HepG2 (cell line): ENCODE measurements at regions not wholly inside any gene's neighbourhood (a gene's known extent, or its start where the extent isn't known, plus 50 kb on each side); places are given as distances from the start of the nearest gene placed in this dataset.
"Not testable (repeated sequence)": the region's sequence is repeated elsewhere in the genome, so short reads cannot be mapped to it uniquely, and the experiment has no call there.

Source experiments
- ATAC-seq: fragments of 200-7000 bp; cut with Tn5 transposase; 3 replicates; pipeline ENCODE4 v1.9.1; 2020; ENCODE audit warnings: mild to moderate bottlenecking, moderate library complexity
- BruUV-seq: library from RNA; stranded (reverse); fragments of 400-500 nt; replicated peaks from 2 replicates; lab custom pipeline; 2021; lab: Mats Ljungman, UMichigan
- CTCF ChIA-PET: fragments of 300-600 bp; formaldehyde crosslinking; extraction: SDS; loops from one replicate; lab custom pipeline; 2021; ENCODE audit warnings: low total read pairs, inconsistent platforms, low intra/inter-chr PET ratio; lab: Yijun Ruan, JAX
- POLR2A ChIA-PET: fragments of 350-600 bp; sonication (Branson Sonifier 250); formaldehyde crosslinking; loops from one replicate; lab custom pipeline; 2020; ENCODE audit warnings: antibody characterized with exemption, inconsistent platforms; lab: Yijun Ruan, JAX
- DNase-seq: peaks from one replicate; pipeline ENCODE4 v3.0.0-alpha.2; 2015; ENCODE audit warnings: low spot score
- FAIRE-seq: peaks from 3 replicates; lab custom pipeline; 2011; peaks lifted over from hg19 to GRCh38; lab: Jason Lieb, UNC
- H2AFZ ChIP-seq: one replicate; pipeline ENCODE4 v1.6.1; 2011; ENCODE audit warnings: low read length, inconsistent platforms
- H3K27ac ChIP-seq: fragments of 300-600 bp; 3 replicates; pipeline ENCODE4 v1.8.0; 2011; ENCODE audit warnings: mixed run types, mild to moderate bottlenecking, mixed read lengths, low read length, inconsistent platforms; ENCODE audit not compliant: insufficient read depth; ENCODE audit errors: extremely low read length
- H3K27me3 ChIP-seq, 2 experiments: fragments of 200-600 bp in 1 of 2; 2 replicates in 1 of 2; 3 replicates in 1 of 2; pipeline versions ENCODE4 v1.6.0 to v1.8.0; 2011; ENCODE audit warnings: low read length in 2 of 2, mild to moderate bottlenecking in 2 of 2, moderate library complexity in 2 of 2, inconsistent platforms in 1 of 2; ENCODE audit not compliant: insufficient read depth in 2 of 2, control insufficient read depth in 1 of 2
- H3K36me3 ChIP-seq, 2 experiments: fragments of 200-600 bp in 1 of 2; replicated peaks in 1 of 2; 2 replicates in 1 of 2; 3 replicates in 1 of 2; pipeline versions ENCODE4 v1.5.1 to v1.8.0; 2011; ENCODE audit warnings: low read length in 2 of 2, inconsistent platforms in 1 of 2; ENCODE audit not compliant: insufficient read depth in 2 of 2, control insufficient read depth in 1 of 2
- H3K4me1 ChIP-seq: 2 replicates; pipeline ENCODE4 v1.5.1; 2012; ENCODE audit warnings: low read length, inconsistent platforms; ENCODE audit not compliant: insufficient read depth
- H3K4me2 ChIP-seq: 2 replicates; pipeline ENCODE4 v1.6.0; 2011; ENCODE audit warnings: low read depth, low read length, inconsistent platforms
- H3K4me3 ChIP-seq, 3 experiments: fragments of 200-600 bp in 1 of 3; sonication (generic), shearing (Covaris generic) in 1 of 3; replicated peaks in 1 of 3; 2 replicates each; pipeline ENCODE4 v1.5.1; 2011 to 2016; ENCODE audit warnings: low read length in 3 of 3, inconsistent platforms in 2 of 3, low read depth in 2 of 3, mild to moderate bottlenecking in 2 of 3, control low read depth in 1 of 3, mixed read lengths in 1 of 3; ENCODE audit not compliant: insufficient read depth in 1 of 3
- H3K79me2 ChIP-seq: one replicate; pipeline ENCODE4 v1.6.1; 2011; ENCODE audit warnings: low read length, inconsistent platforms; ENCODE audit not compliant: insufficient read depth
- H3K9ac ChIP-seq: 2 replicates; pipeline ENCODE4 v1.6.0; 2011; ENCODE audit warnings: mild to moderate bottlenecking, low read depth, low read length, inconsistent platforms; ENCODE audit not compliant: insufficient read depth
- H3K9me3 ChIP-seq: 2 replicates; pipeline ENCODE4 v1.5.1; 2012; ENCODE audit warnings: mild to moderate bottlenecking, low read length
- H4K20me1 ChIP-seq: 2 replicates; pipeline ENCODE4 v1.6.0; 2011; ENCODE audit warnings: inconsistent platforms, mild to moderate bottlenecking, low read length, moderate library complexity; ENCODE audit not compliant: insufficient read depth
- JARID2 ChIP-seq: sonication (generic); formaldehyde crosslinking; IDR thresholded peaks from 2 replicates; pipeline ENCODE4 v1.8.1; 2023; ENCODE audit warnings: missing genetic modification reagents, inconsistent platforms; ENCODE audit not compliant: insufficient replicate concordance
- PHF20 ChIP-seq: sonication (generic); formaldehyde crosslinking; IDR thresholded peaks from 2 replicates; pipeline ENCODE4 v1.5.0; 2020; ENCODE audit warnings: mild to moderate bottlenecking, missing genetic modification reagents
- SIX4 ChIP-seq: sonication (generic); formaldehyde crosslinking; IDR thresholded peaks from 2 replicates; pipeline ENCODE4 v1.4.0; 2020; ENCODE audit warnings: missing genetic modification reagents
- SMAD9 ChIP-seq: sonication (generic); formaldehyde crosslinking; IDR thresholded peaks from 2 replicates; pipeline ENCODE4 v1.5.1; 2020; ENCODE audit warnings: mild to moderate bottlenecking, missing genetic modification reagents
- ZNF10 ChIP-seq: sonication (generic); formaldehyde crosslinking; IDR thresholded peaks from 2 replicates; pipeline ENCODE4 v1.4.0; 2020; ENCODE audit warnings: mild to moderate bottlenecking, low read depth, missing genetic modification reagents, borderline replicate concordance
- ZNF33A ChIP-seq: sonication (generic); formaldehyde crosslinking; IDR thresholded peaks from 2 replicates; pipeline ENCODE4 v1.5.1; 2020; ENCODE audit warnings: missing genetic modification reagents, mild to moderate bottlenecking, moderate library complexity, borderline replicate concordance
- ZNF501 ChIP-seq: sonication (generic); formaldehyde crosslinking; IDR thresholded peaks from 2 replicates; pipeline ENCODE4 v1.5.1; 2020; ENCODE audit warnings: mild to moderate bottlenecking, moderate library complexity, missing genetic modification reagents
- ZNF781 ChIP-seq: sonication (generic); formaldehyde crosslinking; IDR thresholded peaks from 2 replicates; pipeline ENCODE4 v1.5.1; 2020; ENCODE audit warnings: borderline replicate concordance, mild to moderate bottlenecking, missing genetic modification reagents; ENCODE audit errors: not compliant biosample characterization
- WGBS: methylation state at CpG from one replicate; pipeline ENCODE4 v1.1.6; 2017; ENCODE audit warnings: low lambda C conversion rate; 5-methylcytosine and 5-hydroxymethylcytosine counted together
- in situ Hi-C: cut with HindIII; loops from 2 replicates; pipeline ENCODE4 v1.10.0; 2017; ENCODE audit warnings: low pct_unique_long_range_greater_than_20kb; ENCODE audit not compliant: extremely low pct_ligation_motif_present
- intact Hi-C: fragments of 100-400 bp; cut with micrococcal nuclease; formaldehyde crosslinking; loops from one replicate; pipeline ENCODE4 v1.10.0; 2022; ENCODE audit not compliant: unreplicated experiment
- TF ChIP-seq, protein P1 (sequence below): sonication (generic); formaldehyde crosslinking; IDR thresholded peaks from 2 replicates; pipeline ENCODE4 v1.8.1; 2022; ENCODE audit warnings: mild to moderate bottlenecking, missing genetic modification reagents
- TF ChIP-seq, protein P2 (sequence below): sonication (generic); formaldehyde crosslinking; IDR thresholded peaks from 2 replicates; pipeline ENCODE4 v1.5.0; 2020; ENCODE audit warnings: mild to moderate bottlenecking, low read depth, missing genetic modification reagents, borderline replicate concordance

DNA sequence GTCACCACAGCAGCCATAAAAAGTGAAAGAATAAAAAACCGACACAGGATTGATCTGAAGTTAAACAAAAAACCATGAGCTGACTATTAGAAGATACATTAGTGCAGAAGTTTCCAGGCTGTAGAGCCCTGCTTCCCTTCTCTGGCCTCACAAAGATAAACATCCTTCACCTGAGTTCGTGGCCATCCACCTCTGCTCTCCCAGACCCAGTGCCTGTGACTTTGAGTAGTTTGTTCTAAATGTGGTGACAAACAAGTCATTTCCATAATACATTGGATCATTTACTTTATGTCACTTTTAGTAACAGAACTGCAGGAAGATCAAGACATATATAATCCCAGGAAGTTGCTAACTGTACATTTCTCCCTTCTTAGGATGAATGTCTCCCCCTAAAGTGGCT is 241.9 kb upstream of the MAP2 start:
- ChIA-PET CTCF (no interaction called here), POLR2A (no interaction called here)
- ATAC-seq = no peak
- 0% methylated on average over 2 of the region's 2 CpGs for WGBS
- Histone ChIP-seq H4K20me1 (no peaks in the 10 kb centered on the region), H3K4me1 (no peaks in the 10 kb centered on the region), H3K79me2 (no peaks in the 10 kb centered on the region), H3K27ac (no peak overlapping the region), H3K4me3 (no peak overlapping the region), H3K36me3 (no peaks in the 10 kb centered on the region), H3K9ac (no peak overlapping the region), H2AFZ (no peak overlapping the region)
- DNase-seq = no peak
- intact Hi-C loops (no loop called here), in situ Hi-C loops (no loop called here)
- no peak for FAIRE-seq
- BruUV-seq = no TSS peak
- TF ChIP-seq ZNF781 (CRISPR knock-in tag) (no peak), SIX4 (CRISPR knock-in tag) (no peak), ZNF501 (CRISPR knock-in tag) (no peak), JARID2 (CRISPR knock-in tag) (no peak), ZNF33A (CRISPR knock-in tag) (no peak), ZNF10 (CRISPR knock-in tag) (no peak), PHF20 (CRISPR knock-in tag) (no peak), SMAD9 (CRISPR knock-in tag) (no peak)
- TF ChIP-seq, protein P1, sequence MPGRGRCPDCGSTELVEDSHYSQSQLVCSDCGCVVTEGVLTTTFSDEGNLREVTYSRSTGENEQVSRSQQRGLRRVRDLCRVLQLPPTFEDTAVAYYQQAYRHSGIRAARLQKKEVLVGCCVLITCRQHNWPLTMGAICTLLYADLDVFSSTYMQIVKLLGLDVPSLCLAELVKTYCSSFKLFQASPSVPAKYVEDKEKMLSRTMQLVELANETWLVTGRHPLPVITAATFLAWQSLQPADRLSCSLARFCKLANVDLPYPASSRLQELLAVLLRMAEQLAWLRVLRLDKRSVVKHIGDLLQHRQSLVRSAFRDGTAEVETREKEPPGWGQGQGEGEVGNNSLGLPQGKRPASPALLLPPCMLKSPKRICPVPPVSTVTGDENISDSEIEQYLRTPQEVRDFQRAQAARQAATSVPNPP (CRISPR knock-in tag) = no peak
- TF ChIP-seq, protein P2, sequence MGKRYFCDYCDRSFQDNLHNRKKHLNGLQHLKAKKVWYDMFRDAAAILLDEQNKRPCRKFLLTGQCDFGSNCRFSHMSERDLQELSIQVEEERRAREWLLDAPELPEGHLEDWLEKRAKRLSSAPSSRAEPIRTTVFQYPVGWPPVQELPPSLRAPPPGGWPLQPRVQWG (CRISPR knock-in tag) = no peak
- TF ChIP-seq, all 625 proteins: peak for 0
- no peak overlapping the region for H3K4me2 ChIP-seq
- no peaks in the 10 kb centered on the region for H3K9me3 ChIP-seq
- H3K27me3 ChIP-seq = no peaks in the 10 kb centered on the region

DNA sequence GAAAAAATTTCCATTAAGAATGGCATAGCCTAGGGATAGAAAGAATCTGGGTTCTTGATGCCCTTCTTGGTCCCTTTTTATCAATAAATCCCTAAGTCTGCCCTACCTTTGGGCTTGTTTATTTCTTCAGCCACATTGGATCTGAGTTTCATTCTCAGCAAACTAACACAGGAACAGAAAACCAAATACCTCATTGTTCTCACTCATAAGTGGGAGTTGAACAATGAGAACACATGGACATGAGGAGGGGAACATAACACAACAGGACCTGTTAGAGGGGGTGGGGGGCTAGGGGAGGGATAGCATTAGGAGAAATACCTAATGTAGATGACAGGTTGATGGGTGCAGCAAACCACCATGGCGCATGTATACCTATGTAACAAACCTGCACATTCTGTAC is 237.0 kb upstream of the MAP2 start:
- WGBS = 29% methylated on average over 1 of the region's 1 CpG
- POLR2A ChIA-PET, CTCF ChIA-PET, H4K20me1 ChIP-seq, H3K9me3 ChIP-seq, intact Hi-C loops, H3K27me3 ChIP-seq, DNase-seq, H3K36me3 ChIP-seq, FAIRE-seq, BruUV-seq, H3K79me2 ChIP-seq, H3K4me1 ChIP-seq, ATAC-seq, H3K9ac ChIP-seq, H2AFZ ChIP-seq, H3K4me3 ChIP-seq, in situ Hi-C loops, H3K4me2 ChIP-seq, H3K27ac ChIP-seq: not testable (repeated sequence)
